H9 (cell line): ENCODE measurements at regions not wholly inside any gene's neighbourhood (a gene's known extent, or its start where the extent isn't known, plus 50 kb on each side); places are given as distances from the start of the nearest gene placed in this dataset.

ENCODE experiments used
- DNase-seq: peaks from one replicate; pipeline ENCODE4 v3.0.0-alpha.2; 2017
- H2AFZ ChIP-seq: one replicate; pipeline ENCODE4 v1.6.1; 2013; ENCODE audit warnings: mild to moderate bottlenecking, low read length, control low read depth, moderate library complexity
- H2AK5ac ChIP-seq: 2 replicates; pipeline ENCODE4 v1.6.1; 2013; ENCODE audit warnings: low read length, control low read depth, mixed read lengths; ENCODE audit not compliant: insufficient read length
- H2BK120ac ChIP-seq: one replicate; pipeline ENCODE4 v1.6.1; 2013; ENCODE audit warnings: low read depth, mild to moderate bottlenecking, low read length, control low read depth, inconsistent platforms; ENCODE audit not compliant: poor library complexity, severe bottlenecking
- H2BK12ac ChIP-seq: 2 replicates; pipeline ENCODE4 v1.6.1; 2013; ENCODE audit warnings: low read length, control low read depth, mixed read lengths, low read depth; ENCODE audit not compliant: insufficient read length
- H2BK15ac ChIP-seq: 2 replicates; pipeline ENCODE4 v1.6.1; 2013; ENCODE audit warnings: low read depth, low read length, control low read depth
- H2BK20ac ChIP-seq: one replicate; pipeline ENCODE4 v1.6.1; 2013; ENCODE audit warnings: low read depth, mild to moderate bottlenecking, low read length, control low read depth, inconsistent platforms; ENCODE audit not compliant: poor library complexity, severe bottlenecking
- H2BK5ac ChIP-seq: 2 replicates; pipeline ENCODE4 v1.6.1; 2013; ENCODE audit warnings: low read length, control low read depth, mixed read lengths; ENCODE audit not compliant: insufficient read length
- H3K14ac ChIP-seq: 2 replicates; pipeline ENCODE4 v1.6.1; 2013; ENCODE audit warnings: low read length, control low read depth; ENCODE audit not compliant: insufficient read depth
- H3K18ac ChIP-seq: 2 replicates; pipeline ENCODE4 v1.6.1; 2013; ENCODE audit warnings: low read depth, mild to moderate bottlenecking, mixed read lengths, low read length, control low read depth; ENCODE audit not compliant: insufficient read length
- H3K23ac ChIP-seq: 2 replicates; pipeline ENCODE4 v1.6.1; 2013; ENCODE audit warnings: low read length, control low read depth, mixed read lengths, low read depth; ENCODE audit not compliant: insufficient read length
- H3K23me2 ChIP-seq: 2 replicates; pipeline ENCODE4 v1.6.1; 2013; ENCODE audit warnings: low read depth, mild to moderate bottlenecking, mixed read lengths, low read length, control low read depth; ENCODE audit not compliant: insufficient read length, poor library complexity, severe bottlenecking
- H3K27ac ChIP-seq: 2 replicates; pipeline ENCODE4 v1.5.1; 2013; ENCODE audit warnings: low read length, control low read depth, mixed read lengths, low read depth; ENCODE audit not compliant: insufficient read length
- H3K27me3 ChIP-seq: 2 replicates; pipeline ENCODE4 v1.6.1; 2013; ENCODE audit warnings: low read length, control low read depth, inconsistent platforms; ENCODE audit not compliant: insufficient read depth
- H3K4ac ChIP-seq: 2 replicates; pipeline ENCODE4 v1.6.1; 2013; ENCODE audit warnings: low read depth, mild to moderate bottlenecking, control low read depth, inconsistent platforms, low read length, moderate library complexity
- H3K4me1 ChIP-seq: 2 replicates; pipeline ENCODE4 v1.6.1; 2013; ENCODE audit warnings: low read length, control low read depth, inconsistent platforms; ENCODE audit not compliant: insufficient read depth
- H3K4me2 ChIP-seq: 2 replicates; pipeline ENCODE4 v1.6.1; 2013; ENCODE audit warnings: low read length, control low read depth, mixed read lengths; ENCODE audit not compliant: insufficient read length, insufficient read depth
- H3K56ac ChIP-seq: 2 replicates; pipeline ENCODE4 v1.6.1; 2013; ENCODE audit warnings: low read depth, mild to moderate bottlenecking, mixed read lengths, low read length, control low read depth; ENCODE audit not compliant: insufficient read length
- H3K79me1 ChIP-seq: 2 replicates; pipeline ENCODE4 v1.6.1; 2013; ENCODE audit warnings: low read depth, mild to moderate bottlenecking, moderate library complexity, low read length, control low read depth, inconsistent platforms; ENCODE audit not compliant: insufficient read depth, poor library complexity, severe bottlenecking
- H3K79me2 ChIP-seq: 2 replicates; pipeline ENCODE4 v1.6.1; 2013; ENCODE audit warnings: low read length, control low read depth, inconsistent platforms; ENCODE audit not compliant: insufficient read depth
- H3K9ac ChIP-seq: 2 replicates; pipeline ENCODE4 v1.6.1; 2013; ENCODE audit warnings: low read length, control low read depth, mixed read lengths; ENCODE audit not compliant: insufficient read length; ENCODE audit errors: extremely low read depth
- H3K9me3 ChIP-seq: one replicate; pipeline ENCODE4 v1.6.1; 2013; ENCODE audit warnings: low read depth, low read length, inconsistent platforms; ENCODE audit not compliant: control insufficient read depth
- H3T11ph ChIP-seq: one replicate; pipeline ENCODE4 v1.6.1; 2013; ENCODE audit warnings: mild to moderate bottlenecking, low read length, control low read depth, inconsistent platforms
- H4K20me1 ChIP-seq: one replicate; pipeline ENCODE4 v1.6.1; 2013; ENCODE audit not compliant: control insufficient read depth, insufficient read length, insufficient read depth
- H4K5ac ChIP-seq: 2 replicates; pipeline ENCODE4 v1.6.1; 2013; ENCODE audit warnings: low read depth, mild to moderate bottlenecking, mixed read lengths, low read length, control low read depth; ENCODE audit not compliant: insufficient read length
- H4K8ac ChIP-seq: replicated peaks from 2 replicates; pipeline ENCODE4 v1.6.1; 2013; ENCODE audit warnings: low read length, control low read depth, mixed read lengths, low read depth; ENCODE audit not compliant: insufficient read length
- H4K91ac ChIP-seq: 2 replicates; pipeline ENCODE4 v1.6.1; 2013; ENCODE audit warnings: low read depth, mild to moderate bottlenecking, moderate library complexity, mixed read lengths, low read length, control low read depth; ENCODE audit not compliant: insufficient read length
- H3K27ac Mint-ChIP-seq, 3 experiments: 2 replicates in 2 of 3; 3 replicates in 1 of 3; pipeline ENCODE4 v1.8.0; 2020 to 2021; ENCODE audit warnings: mixed read lengths in 3 of 3, mild to moderate bottlenecking in 1 of 3, moderate library complexity in 1 of 3
- H3K27me3 Mint-ChIP-seq: 2 replicates; pipeline ENCODE4 v1.8.0; 2021; ENCODE audit warnings: low read depth, mild to moderate bottlenecking, moderate library complexity, mixed read lengths
- H3K36me3 Mint-ChIP-seq, 3 experiments: 2 replicates in 2 of 3; 3 replicates in 1 of 3; pipeline ENCODE4 v1.8.0; 2020 to 2021; ENCODE audit warnings: low read depth in 3 of 3, mixed read lengths in 3 of 3; ENCODE audit not compliant: insufficient read depth in 1 of 3
- H3K4me1 Mint-ChIP-seq, 2 experiments: 2 replicates each; pipeline ENCODE4 v1.8.0; 2020; ENCODE audit warnings: mixed read lengths in 2 of 2
- H3K4me3 Mint-ChIP-seq, 2 experiments: 2 replicates in 1 of 2; 3 replicates in 1 of 2; pipeline ENCODE4 v1.8.0; 2020 to 2021; ENCODE audit warnings: mild to moderate bottlenecking in 2 of 2, mixed read lengths in 2 of 2, moderate library complexity in 1 of 2
- H3K9me3 Mint-ChIP-seq, 2 experiments: 2 replicates in 1 of 2; 3 replicates in 1 of 2; pipeline ENCODE4 v1.8.0; 2020; ENCODE audit warnings: mild to moderate bottlenecking in 2 of 2, mixed read lengths in 2 of 2, moderate library complexity in 1 of 2
- WGBS: extraction: QIAGEN DNeasy Blood & Tissue Kit; methylation state at CpG from one replicate; pipeline ENCODE4 v1.1.7; 2013; ENCODE audit warnings: missing lambda C conversion rate, low lambda C conversion rate, mixed read lengths; ENCODE audit not compliant: insufficient read length; ENCODE audit errors: extremely low coverage; 5-methylcytosine and 5-hydroxymethylcytosine counted together
- TF ChIP-seq, protein P1 (sequence below): fragments of 200-600 bp; sonication (generic); conservative IDR thresholded peaks from 3 replicates; pipeline ENCODE4 v1.8.0; 2021; ENCODE audit warnings: antibody characterized with exemption, mild to moderate bottlenecking

DNA sequence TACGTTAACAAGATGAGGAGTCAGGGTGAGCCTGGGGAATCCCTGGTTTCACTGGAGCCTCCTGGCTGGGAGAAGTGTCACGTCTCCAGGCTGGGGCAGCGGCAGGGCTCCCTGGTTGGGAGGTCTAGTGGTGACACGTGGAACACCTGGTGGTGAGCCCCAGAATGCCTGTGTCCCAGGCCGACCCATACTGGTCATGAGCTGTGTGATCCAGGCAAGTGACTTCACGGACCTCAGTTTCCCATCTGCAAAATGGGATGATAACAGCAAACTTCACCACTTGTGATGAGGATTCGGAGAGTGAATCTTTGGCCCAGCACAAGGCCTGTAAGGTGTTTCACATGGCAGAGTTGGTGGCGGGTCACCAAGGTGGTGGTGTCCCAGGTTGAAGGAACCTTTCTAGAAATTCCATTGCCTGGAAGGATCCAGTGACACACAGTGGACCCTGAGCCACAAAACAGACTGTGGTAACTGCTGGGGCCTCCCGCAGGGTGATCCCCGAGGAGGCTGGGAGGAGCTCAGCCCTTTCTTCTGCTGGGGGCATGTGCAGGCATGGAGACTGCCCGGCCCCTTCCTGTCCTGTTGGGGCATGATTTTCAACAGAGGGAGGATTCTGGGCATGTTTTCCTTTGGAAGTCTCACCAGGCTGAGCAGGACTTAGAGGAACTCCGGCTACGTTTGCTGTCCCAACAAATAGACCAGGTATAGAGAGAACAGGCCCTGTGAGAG, 153.9 kb upstream of the IER5L start:
- Histone ChIP-seq H3K27me3 (no peaks in the 10 kb centered on the region), H3K4ac (no peak overlapping the region), H3K9ac (no peak overlapping the region), H3K4me2 (no peak overlapping the region), H3T11ph (no peak overlapping the region), H2BK12ac (no peak overlapping the region), H2AK5ac (no peak overlapping the region), H3K79me1 (no peaks in the 10 kb centered on the region), H2BK120ac (no peak overlapping the region), H3K23me2 (peaks cover 3% of the 10 kb centered on the region), H4K5ac (no peak overlapping the region), H3K18ac (no peak overlapping the region), H3K23ac (no peak overlapping the region), H4K91ac (no peak overlapping the region), H2BK5ac (no peak overlapping the region), H3K27ac (no peak overlapping the region), H3K9me3 (no peaks in the 10 kb centered on the region), H4K20me1 (no peaks in the 10 kb centered on the region), H2BK20ac (no peak overlapping the region), H3K14ac (no peak overlapping the region), H2AFZ (no peak overlapping the region), H3K79me2 (no peaks in the 10 kb centered on the region), H4K8ac (no peak overlapping the region), H3K4me1 (peaks cover 5% of the 10 kb centered on the region; the same call in 1 of the 2 replicates), H2BK15ac (no peak overlapping the region), H3K56ac (no peak overlapping the region)
- no CpG with 5 or more reads among the region's 13 CpGs for WGBS
- TF ChIP-seq, protein P1, sequence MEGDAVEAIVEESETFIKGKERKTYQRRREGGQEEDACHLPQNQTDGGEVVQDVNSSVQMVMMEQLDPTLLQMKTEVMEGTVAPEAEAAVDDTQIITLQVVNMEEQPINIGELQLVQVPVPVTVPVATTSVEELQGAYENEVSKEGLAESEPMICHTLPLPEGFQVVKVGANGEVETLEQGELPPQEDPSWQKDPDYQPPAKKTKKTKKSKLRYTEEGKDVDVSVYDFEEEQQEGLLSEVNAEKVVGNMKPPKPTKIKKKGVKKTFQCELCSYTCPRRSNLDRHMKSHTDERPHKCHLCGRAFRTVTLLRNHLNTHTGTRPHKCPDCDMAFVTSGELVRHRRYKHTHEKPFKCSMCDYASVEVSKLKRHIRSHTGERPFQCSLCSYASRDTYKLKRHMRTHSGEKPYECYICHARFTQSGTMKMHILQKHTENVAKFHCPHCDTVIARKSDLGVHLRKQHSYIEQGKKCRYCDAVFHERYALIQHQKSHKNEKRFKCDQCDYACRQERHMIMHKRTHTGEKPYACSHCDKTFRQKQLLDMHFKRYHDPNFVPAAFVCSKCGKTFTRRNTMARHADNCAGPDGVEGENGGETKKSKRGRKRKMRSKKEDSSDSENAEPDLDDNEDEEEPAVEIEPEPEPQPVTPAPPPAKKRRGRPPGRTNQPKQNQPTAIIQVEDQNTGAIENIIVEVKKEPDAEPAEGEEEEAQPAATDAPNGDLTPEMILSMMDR: 0 out of 3 replicates have a peak, but pooled peaks have one; percentile 17
- H3K27ac Mint-ChIP-seq: peak overlapping the region in 2 of 3 experiments; percentile 44 to 68; a peak in 3 of 7 replicates
- DNase-seq: no peak
- H3K27me3 Mint-ChIP-seq: no peaks in the 10 kb centered on the region
- H3K4me1 Mint-ChIP-seq: peaks cover 28 to 35% of the 10 kb centered on the region in 2 experiments
- H3K36me3 Mint-ChIP-seq: peaks cover 0 to 8% (median 7%) of the 10 kb centered on the region in 3 experiments; a peak in 5 of 7 replicates
- peaks cover 5 to 7% of the 10 kb centered on the region in 2 experiments; a peak in 3 of 5 replicates for H3K9me3 Mint-ChIP-seq
- H3K4me3 Mint-ChIP-seq: no peak overlapping the region
